Fibroblast of villous mesenchyme (primary cell): ENCODE measurements at regions not wholly inside any gene's neighbourhood (a gene's known extent, or its start where the extent isn't known, plus 50 kb on each side); places are given as distances from the start of the nearest gene placed in this dataset.

Source experiments
- DNase-seq: peaks from one replicate; pipeline ENCODE4 v3.0.0-alpha.2; 2010; ENCODE audit warnings: low read depth
- H3K4me3 ChIP-seq: 2 replicates; pipeline ENCODE4 v1.5.1; 2011; ENCODE audit warnings: low read depth, mild to moderate bottlenecking, low read length
- TF ChIP-seq, protein P1 (sequence below): IDR thresholded peaks from 2 replicates; pipeline ENCODE4 v1.5.1; 2012; ENCODE audit warnings: low read depth, mild to moderate bottlenecking, low read length; ENCODE audit not compliant: insufficient read depth

- TF ChIP-seq, protein P1, sequence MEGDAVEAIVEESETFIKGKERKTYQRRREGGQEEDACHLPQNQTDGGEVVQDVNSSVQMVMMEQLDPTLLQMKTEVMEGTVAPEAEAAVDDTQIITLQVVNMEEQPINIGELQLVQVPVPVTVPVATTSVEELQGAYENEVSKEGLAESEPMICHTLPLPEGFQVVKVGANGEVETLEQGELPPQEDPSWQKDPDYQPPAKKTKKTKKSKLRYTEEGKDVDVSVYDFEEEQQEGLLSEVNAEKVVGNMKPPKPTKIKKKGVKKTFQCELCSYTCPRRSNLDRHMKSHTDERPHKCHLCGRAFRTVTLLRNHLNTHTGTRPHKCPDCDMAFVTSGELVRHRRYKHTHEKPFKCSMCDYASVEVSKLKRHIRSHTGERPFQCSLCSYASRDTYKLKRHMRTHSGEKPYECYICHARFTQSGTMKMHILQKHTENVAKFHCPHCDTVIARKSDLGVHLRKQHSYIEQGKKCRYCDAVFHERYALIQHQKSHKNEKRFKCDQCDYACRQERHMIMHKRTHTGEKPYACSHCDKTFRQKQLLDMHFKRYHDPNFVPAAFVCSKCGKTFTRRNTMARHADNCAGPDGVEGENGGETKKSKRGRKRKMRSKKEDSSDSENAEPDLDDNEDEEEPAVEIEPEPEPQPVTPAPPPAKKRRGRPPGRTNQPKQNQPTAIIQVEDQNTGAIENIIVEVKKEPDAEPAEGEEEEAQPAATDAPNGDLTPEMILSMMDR = no peak
- no peak for DNase-seq
- H3K4me3 ChIP-seq = no peak overlapping the region
These were observed 107.6 kb downstream of the C12orf50 start for GRCh38 chr12:87921621-87922020.

GRCh38 chr12:87920139-87920538, 109.1 kb downstream of the C12orf50 start:
- DNase-seq = no peak
- H3K4me3 ChIP-seq = no peak overlapping the region
- TF ChIP-seq, protein P1 = no peak

DNA sequence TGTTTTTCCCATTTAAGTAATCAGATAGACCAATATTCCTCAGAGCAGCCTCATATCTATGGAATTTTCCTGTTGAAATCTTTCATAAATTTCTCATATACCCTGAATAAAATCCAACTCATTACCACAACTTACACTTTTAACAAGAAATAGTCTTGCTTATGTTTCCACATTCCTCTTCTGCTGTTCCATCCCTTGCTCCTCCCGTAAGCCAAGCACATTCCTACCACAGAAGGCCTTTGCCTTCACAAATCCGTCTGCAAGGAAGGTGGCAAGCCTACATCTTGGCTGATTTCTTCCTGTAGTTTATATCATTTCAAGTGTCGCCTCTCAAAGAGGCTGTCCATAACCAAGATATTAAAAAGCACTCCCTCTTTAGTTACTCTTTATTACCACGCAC, 127.7 kb downstream of the C12orf50 start:
- TF ChIP-seq, protein P1 = no peak
- DNase-seq = no peak
- H3K4me3 ChIP-seq = no peak overlapping the region

DNA sequence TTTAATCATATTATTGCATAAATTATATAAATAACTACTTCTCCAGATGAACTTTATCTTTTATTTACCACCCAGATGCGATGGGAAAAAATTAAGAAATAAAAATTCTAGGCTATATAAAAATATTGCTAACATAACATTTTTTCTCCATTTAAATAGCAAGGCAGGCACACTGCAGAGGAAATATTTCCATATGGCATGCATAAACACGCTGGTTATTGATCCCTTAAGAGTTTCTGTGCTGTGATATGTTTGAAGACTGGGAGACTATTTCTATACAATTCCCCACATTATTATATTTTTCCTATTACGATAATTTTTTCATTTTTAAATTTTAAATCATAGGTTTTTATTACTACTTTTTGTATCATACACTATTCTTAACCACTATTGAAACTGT, 131.5 kb downstream of the C12orf50 start:
- DNase-seq = no peak
- H3K4me3 ChIP-seq = no peak overlapping the region
- TF ChIP-seq, protein P1 = no peak

GRCh38 chr12:87883806-87884205, 145.4 kb downstream of the C12orf50 start:
- no peak overlapping the region for H3K4me3 ChIP-seq
- DNase-seq = no peak
- TF ChIP-seq, protein P1 = no peak

- no peak overlapping the region for H3K4me3 ChIP-seq
- TF ChIP-seq, protein P1 = no peak
- DNase-seq = no peak
These were observed 150.1 kb downstream of the C12orf50 start for GRCh38 chr12:87879141-87879540.
